ENCODE measurements at regions not wholly inside any gene's neighbourhood (a gene's known extent, or its start where the extent isn't known, plus 50 kb on each side); places are given as distances from the start of the nearest gene placed in this dataset.

GRCh38 chr18:8513249-8513648 is 96.0 kb upstream of the RAB12 start:
- TF ChIP-seq POLR2AphosphoS5 (IDR thresholded peaks at IDR 0.05; ENCODE audit: low read depth, low read length) = no peak
- no peak for TF ChIP-seq CTCF (IDR thresholded peaks at IDR 0.05)
- no peak for TF ChIP-seq REST (IDR thresholded peaks at IDR 0.05; ENCODE audit: insufficient read depth in 1 of 2, low read depth in 2 of 2, low read length in 1 of 2)
- no peak for TF ChIP-seq SIN3A (IDR thresholded peaks at IDR 0.05; ENCODE audit: borderline replicate concordance, insufficient read depth, low read depth, low read length)
- no peak for TF ChIP-seq TCF7L2 (IDR thresholded peaks at IDR 0.05; ENCODE audit: low read depth, low read length)
